ENCODE measurements at regions not wholly inside any gene's neighbourhood (a gene's known extent, or its start where the extent isn't known, plus 50 kb on each side); places are given as distances from the start of the nearest gene placed in this dataset.

- Histone ChIP-seq H2AFZ (ENCODE audit: low read length) (no peak overlapping the region), H3K4me1 (ENCODE audit: insufficient read depth, low read length, poor library complexity, severe bottlenecking) (peaks cover 8% of the 10 kb centered on the region)
These were observed 464.8 kb upstream of the RGS6 start for GRCh38 chr14:71467361-71467811.

GRCh38 chr14:71468701-71469100 is 463.5 kb upstream of the RGS6 start:
- Histone ChIP-seq H3F3A (ENCODE audit: low read depth) (no peaks in the 10 kb centered on the region), H3K9me3 (ENCODE audit: insufficient read depth, low read depth, low read length) (no peaks in the 10 kb centered on the region), H3K27me3 (ENCODE audit: insufficient read depth, low read length, poor library complexity, severe bottlenecking) (no peaks in the 10 kb centered on the region), H4K20me1 (ENCODE audit: insufficient read depth, low read length, poor library complexity, severe bottlenecking) (peaks cover 13% of the 10 kb centered on the region), H3K4me1 (ENCODE audit: insufficient read depth, low read length, poor library complexity, severe bottlenecking) (peaks cover 13% of the 10 kb centered on the region), H3K79me2 (ENCODE audit: insufficient read depth, low read length) (peaks cover 39% of the 10 kb centered on the region), H3K4me2 (ENCODE audit: low read depth, low read length, poor library complexity, severe bottlenecking) (no peak overlapping the region), H3K36me3 (ENCODE audit: insufficient read depth, low read length) (no peaks in the 10 kb centered on the region; the same call in 1 of the 2 replicates), H3K9ac (ENCODE audit: low read depth, low read length, poor library complexity, severe bottlenecking) (no peak overlapping the region), H3K9me2 (replicated peaks; ENCODE audit: low read depth, low read length) (no peaks in the 10 kb centered on the region), H2AFZ (ENCODE audit: low read length) (no peak overlapping the region), H3K4me3 (ENCODE audit: low read length, poor library complexity, severe bottlenecking) (no peak overlapping the region)
- no peak for TF ChIP-seq CTCF (conservative IDR thresholded peaks at IDR 0.05; ENCODE audit: low read length)
- no peak for TF ChIP-seq EZH2phosphoT487 (IDR thresholded peaks at IDR 0.05; ENCODE audit: borderline replicate concordance)

More at GRCh38 chr14:71467361-71467811, 464.8 kb upstream of the RGS6 start:
- H4K20me1 ChIP-seq (ENCODE audit: insufficient read depth, low read length, poor library complexity, severe bottlenecking), result peaks cover 9% of the 10 kb centered on the region
- TF ChIP-seq EZH2phosphoT487 (IDR thresholded peaks at IDR 0.05; ENCODE audit: borderline replicate concordance) (no peak), CTCF (conservative IDR thresholded peaks at IDR 0.05; ENCODE audit: low read length) (no peak)
- H3K27me3 ChIP-seq (ENCODE audit: insufficient read depth, low read length, poor library complexity, severe bottlenecking), result no peaks in the 10 kb centered on the region
- H3K79me2 ChIP-seq (ENCODE audit: insufficient read depth, low read length), result peaks cover 39% of the 10 kb centered on the region; the same call in 1 of the 2 replicates
- no peak overlapping the region for H3K4me2 ChIP-seq (ENCODE audit: low read depth, low read length, poor library complexity, severe bottlenecking)
- H3K9me3 ChIP-seq (ENCODE audit: insufficient read depth, low read depth, low read length), result no peaks in the 10 kb centered on the region
- no peaks in the 10 kb centered on the region for H3F3A ChIP-seq (ENCODE audit: low read depth)
- H3K36me3 ChIP-seq (ENCODE audit: insufficient read depth, low read length), result no peaks in the 10 kb centered on the region; the same call in 1 of the 2 replicates
- no peak overlapping the region for H3K4me3 ChIP-seq (ENCODE audit: low read length, poor library complexity, severe bottlenecking)
- no peak overlapping the region for H3K9ac ChIP-seq (ENCODE audit: low read depth, low read length, poor library complexity, severe bottlenecking)
- no peaks in the 10 kb centered on the region for H3K9me2 ChIP-seq (replicated peaks; ENCODE audit: low read depth, low read length)

GRCh38 chr14:71469643-71470335 is 462.4 kb upstream of the RGS6 start:
- Histone ChIP-seq H3K4me3 (ENCODE audit: low read length, poor library complexity, severe bottlenecking) (no peak overlapping the region), H3K27me3 (ENCODE audit: insufficient read depth, low read length, poor library complexity, severe bottlenecking) (no peaks in the 10 kb centered on the region), H3K4me1 (ENCODE audit: insufficient read depth, low read length, poor library complexity, severe bottlenecking) (peaks cover 24% of the 10 kb centered on the region), H2AFZ (ENCODE audit: low read length) (no peak overlapping the region), H3K9me2 (replicated peaks; ENCODE audit: low read depth, low read length) (no peaks in the 10 kb centered on the region), H3K36me3 (ENCODE audit: insufficient read depth, low read length) (no peaks in the 10 kb centered on the region; the same call in 1 of the 2 replicates), H3K9ac (ENCODE audit: low read depth, low read length, poor library complexity, severe bottlenecking) (no peak overlapping the region), H3F3A (ENCODE audit: low read depth) (no peaks in the 10 kb centered on the region), H4K20me1 (ENCODE audit: insufficient read depth, low read length, poor library complexity, severe bottlenecking) (peaks cover 16% of the 10 kb centered on the region), H3K9me3 (ENCODE audit: insufficient read depth, low read depth, low read length) (no peaks in the 10 kb centered on the region), H3K4me2 (ENCODE audit: low read depth, low read length, poor library complexity, severe bottlenecking) (no peak overlapping the region), H3K79me2 (ENCODE audit: insufficient read depth, low read length) (peaks cover 44% of the 10 kb centered on the region)
- no peak for TF ChIP-seq EZH2phosphoT487 (IDR thresholded peaks at IDR 0.05; ENCODE audit: borderline replicate concordance)
- no peak for TF ChIP-seq CTCF (conservative IDR thresholded peaks at IDR 0.05; ENCODE audit: low read length)

Measured in Loucy (cell line).